ENCODE measurements at regions not wholly inside any gene's neighbourhood (a gene's known extent, or its start where the extent isn't known, plus 50 kb on each side); places are given as distances from the start of the nearest gene placed in this dataset.

DNA sequence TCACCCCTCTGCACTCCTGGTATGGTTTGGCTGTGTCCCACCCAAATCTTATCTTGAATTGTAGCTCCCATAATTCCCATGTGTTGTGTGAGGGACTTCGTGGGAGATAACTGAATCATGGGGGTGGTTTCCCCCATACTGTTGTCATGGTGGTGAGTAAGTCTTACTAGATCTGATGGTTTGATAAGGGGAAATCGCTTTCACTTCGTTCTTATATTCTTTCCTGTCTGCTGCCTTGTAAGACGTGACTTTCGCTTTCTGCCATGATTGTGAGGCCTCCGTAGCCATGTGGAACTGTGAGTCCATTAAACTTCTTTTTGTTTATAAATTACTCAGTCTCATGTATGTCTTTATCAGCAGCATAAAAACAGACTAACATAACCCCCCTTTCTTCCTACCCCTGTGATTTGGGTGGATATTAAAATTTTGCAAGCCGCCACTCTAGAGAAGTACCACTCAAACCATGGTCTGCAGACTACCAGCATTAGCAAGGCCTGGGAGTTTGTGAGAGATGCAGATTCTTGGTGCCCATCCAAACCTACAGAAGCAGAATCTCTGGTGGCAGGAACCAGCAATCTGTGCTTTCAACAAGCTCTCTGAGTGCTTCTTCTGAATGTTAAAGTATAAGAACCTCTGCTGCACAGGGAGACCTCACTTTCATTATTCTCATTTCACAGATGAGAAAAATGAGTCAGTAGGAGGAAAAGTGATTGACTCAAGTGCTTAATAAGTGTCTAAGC, 999.5 kb upstream of the EEF2KMT start:
- WGBS, 2 donors, result 67 to 74% methylated on average over 7 of the region's 7 CpGs
- H3K9me3 ChIP-seq, result no peaks in the 10 kb centered on the region
- FAIRE-seq, result no peak
- peaks cover 0 to 6% (median 0%) of the 10 kb centered on the region in 4 donors for H3K27me3 ChIP-seq
- no peak for DNase-seq
- no peaks in the 10 kb centered on the region for H3K4me1 ChIP-seq
- intact Hi-C loops (cut with DNase I), result no loop called here
- H3K36me3 ChIP-seq, result no peaks in the 10 kb centered on the region
- no peak overlapping the region for H3K27ac ChIP-seq
- TF ChIP-seq CTCF (IDR thresholded peaks at IDR 0.05), result no peak
- no peak for ATAC-seq
- no peak overlapping the region for H3K4me3 ChIP-seq

DNA sequence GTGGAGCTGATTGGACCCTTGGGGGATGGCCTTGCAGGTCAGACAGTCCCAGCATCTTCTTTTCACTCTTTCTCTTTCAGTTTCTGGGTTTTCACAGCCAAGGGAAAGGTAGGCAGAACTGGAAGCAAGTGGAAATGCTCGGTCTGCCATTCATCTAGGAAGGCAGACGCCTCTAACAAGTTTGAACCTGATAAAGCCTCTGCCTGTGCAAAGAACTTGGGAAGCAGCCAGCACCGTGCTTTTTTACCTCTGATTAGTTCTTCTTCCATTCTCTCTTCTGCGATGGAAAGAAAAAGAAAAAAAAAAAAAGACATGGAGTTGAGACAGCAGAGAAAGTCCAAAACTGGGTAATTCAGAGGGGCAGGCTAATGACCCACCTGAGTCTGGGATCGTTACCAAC, 997.8 kb upstream of the EEF2KMT start:
- no peak overlapping the region for H3K27ac ChIP-seq
- no peaks in the 10 kb centered on the region for H3K36me3 ChIP-seq
- DNase-seq (no peak), ATAC-seq (no peak), FAIRE-seq (no peak)
- intact Hi-C loops (cut with DNase I), result no loop called here
- 40 to 52% methylated on average over 5 of the region's 5 CpGs for WGBS, 2 donors
- no peak overlapping the region for H3K4me3 ChIP-seq
- TF ChIP-seq CTCF (IDR thresholded peaks at IDR 0.05), result no peak
- no peaks in the 10 kb centered on the region for H3K9me3 ChIP-seq
- H3K4me1 ChIP-seq, result no peaks in the 10 kb centered on the region
- H3K27me3 ChIP-seq, result peaks cover 0 to 6% (median 0%) of the 10 kb centered on the region in 4 donors

DNA sequence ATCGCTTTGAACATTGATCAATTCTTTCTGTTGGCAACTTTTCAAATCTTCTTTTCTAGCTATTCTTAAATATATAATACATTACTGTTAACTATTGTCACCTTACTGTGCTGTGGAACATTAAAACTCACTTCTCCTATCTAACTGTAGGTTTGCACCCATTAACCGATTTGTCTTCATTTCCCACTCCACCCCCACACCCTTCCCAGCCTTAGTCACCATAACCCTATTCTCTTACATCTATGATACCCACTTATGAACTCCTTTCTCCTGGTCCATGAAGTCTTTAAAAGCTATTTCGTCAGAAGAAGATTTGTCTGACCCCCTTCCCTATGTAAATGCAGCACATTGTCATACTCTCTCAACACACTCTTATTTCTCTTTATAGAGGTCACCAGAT, 993.4 kb upstream of the EEF2KMT start:
- no peak overlapping the region for H3K27ac ChIP-seq
- 58 to 75% methylated on average over 3 of the region's 3 CpGs for WGBS, 2 donors
- FAIRE-seq, result no peak

DNA sequence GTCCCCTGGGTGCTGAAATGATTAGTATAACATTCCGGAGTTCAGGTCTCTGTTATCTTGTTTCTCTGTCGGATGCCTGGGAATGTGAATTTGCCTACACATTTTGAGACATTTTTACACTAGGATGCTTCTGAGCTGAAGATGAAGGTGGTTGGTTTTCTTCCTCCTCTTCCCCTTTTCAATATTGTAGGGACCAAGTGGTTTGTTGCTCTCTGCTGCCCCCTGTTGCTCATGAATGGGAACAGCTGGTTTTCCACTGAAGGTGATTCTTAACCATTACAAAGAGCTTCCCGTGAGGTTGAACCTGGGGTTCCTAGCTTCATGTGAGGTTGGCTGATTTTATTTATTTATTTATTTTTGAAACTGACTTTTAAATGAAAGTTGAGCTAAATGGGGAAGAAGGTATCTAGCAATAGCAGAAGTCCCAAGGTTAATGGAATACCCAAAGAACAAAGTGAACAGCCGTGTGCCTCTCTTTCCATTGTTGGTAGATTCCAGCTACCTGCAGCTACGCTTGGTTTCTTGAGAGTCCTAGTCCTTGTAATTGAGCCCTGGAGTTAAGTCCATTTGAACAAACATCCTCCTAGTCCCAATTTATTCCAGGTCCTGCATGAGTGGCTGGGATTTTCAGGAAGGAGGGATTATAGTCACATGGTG, 983.9 kb upstream of the EEF2KMT start:
- Histone ChIP-seq H3K9me3 (no peaks in the 10 kb centered on the region), H3K36me3 (no peaks in the 10 kb centered on the region), H3K4me3 (no peak overlapping the region), H3K27me3 (no peaks in the 10 kb centered on the region), H3K4me1 (no peaks in the 10 kb centered on the region), H3K27ac (no peak overlapping the region)
- intact Hi-C loops (cut with DNase I), result no loop called here
- no peak for FAIRE-seq
- peak; percentile 29 to 55 (median 48) for TF ChIP-seq CTCF (IDR thresholded peaks at IDR 0.05)
- peak in 3 of 6 donors; percentile 9 to 26 (median 21) for DNase-seq
- ATAC-seq, result peak in 2 of 4 donors; percentile 44 to 59
- 27 to 30% methylated on average over 5 of the region's 5 CpGs for WGBS, 2 donors

More for the DNA sequence above, 993.4 kb upstream of the EEF2KMT start:
- Histone ChIP-seq H3K36me3 (no peaks in the 10 kb centered on the region), H3K27me3 (peaks cover 0 to 6% (median 0%) of the 10 kb centered on the region in 4 donors), H3K4me3 (no peak overlapping the region), H3K9me3 (no peaks in the 10 kb centered on the region), H3K4me1 (no peaks in the 10 kb centered on the region)
- no peak for TF ChIP-seq CTCF (IDR thresholded peaks at IDR 0.05)
- intact Hi-C loops (cut with DNase I), result no loop called here
- ATAC-seq (no peak), DNase-seq (no peak)

- Histone ChIP-seq H3K9me3 (no peaks in the 10 kb centered on the region), H3K4me3 (no peak overlapping the region), H3K36me3 (no peaks in the 10 kb centered on the region), H3K27ac (no peak overlapping the region), H3K27me3 (no peaks in the 10 kb centered on the region), H3K4me1 (no peaks in the 10 kb centered on the region)
- intact Hi-C loops (cut with DNase I), result no loop called here
- TF ChIP-seq CTCF (IDR thresholded peaks at IDR 0.05), result no peak
- DNase-seq (no peak), FAIRE-seq (no peak), ATAC-seq (no peak)
- 50 to 52% methylated on average over 2 of the region's 2 CpGs for WGBS, 2 donors
Observed at GRCh38 chr16:6076631-6077030, 979.0 kb upstream of the EEF2KMT start.
